WTC11 (cell line): ENCODE measurements at regions not wholly inside any gene's neighbourhood (a gene's known extent, or its start where the extent isn't known, plus 50 kb on each side); places are given as distances from the start of the nearest gene placed in this dataset.

ENCODE experiments used
- AFF4 ChIP-seq: sonication (generic); formaldehyde crosslinking; IDR thresholded peaks from 2 replicates; pipeline ENCODE4 v1.8.1; 2023; ENCODE audit warnings: mild to moderate bottlenecking, missing genetic modification reagents, borderline replicate concordance
- CREB1 ChIP-seq: sonication (generic); formaldehyde crosslinking; IDR thresholded peaks from 2 replicates; pipeline ENCODE4 v1.8.0; 2023; ENCODE audit warnings: mild to moderate bottlenecking, missing genetic modification reagents
- CTCF ChIP-seq: fragments of 200-600 bp; IDR thresholded peaks from 2 replicates; pipeline ENCODE4 v1.8.0; 2022; ENCODE audit warnings: antibody characterized with exemption
- FOXP1 ChIP-seq: sonication (generic); formaldehyde crosslinking; IDR thresholded peaks from 2 replicates; pipeline ENCODE4 v1.8.0; 2022; ENCODE audit warnings: missing genetic modification reagents, mild to moderate bottlenecking, moderate library complexity, borderline replicate concordance
- FOXP4 ChIP-seq: sonication (generic); formaldehyde crosslinking; IDR thresholded peaks from 2 replicates; pipeline ENCODE4 v1.8.0; 2022; ENCODE audit warnings: mild to moderate bottlenecking, missing genetic modification reagents
- IRF2 ChIP-seq: sonication (generic); formaldehyde crosslinking; IDR thresholded peaks from 2 replicates; pipeline ENCODE4 v1.8.0; 2022; ENCODE audit warnings: low read depth, missing genetic modification reagents, borderline replicate concordance
- ZNF219 ChIP-seq: sonication (generic); formaldehyde crosslinking; IDR thresholded peaks from 2 replicates; pipeline ENCODE4 v1.8.0; 2023; ENCODE audit warnings: missing genetic modification reagents, mild to moderate bottlenecking, borderline replicate concordance
- ZNF512 ChIP-seq: sonication (generic); formaldehyde crosslinking; IDR thresholded peaks from 2 replicates; pipeline ENCODE4 v1.8.1; 2022; ENCODE audit warnings: missing genetic modification reagents, borderline replicate concordance

GRCh38 chrX:150017868-150018267, 79.6 kb upstream of the EOLA2 start:
- TF ChIP-seq CTCF (no peak), CREB1 (no peak), ZNF512 (no peak), FOXP1 (CRISPR knock-in tag) (no peak), AFF4 (no peak), FOXP4 (no peak), IRF2 (no peak), ZNF219 (CRISPR knock-in tag) (no peak)
